SJCRH30 (cell line): ENCODE measurements at regions not wholly inside any gene's neighbourhood (a gene's known extent, or its start where the extent isn't known, plus 50 kb on each side); places are given as distances from the start of the nearest gene placed in this dataset.

ENCODE experiments used
- DNase-seq, 2 experiments: peaks; one replicate each; pipeline ENCODE4 v3.0.0-alpha.2; 2015 to 2020
- H3K27ac ChIP-seq: fragments of 250-450 bp; sonication (Bioruptor Pico); 2 replicates; pipeline ENCODE4 v1.5.1; 2020; ENCODE audit warnings: mild to moderate bottlenecking, moderate library complexity
- H3K27me3 ChIP-seq: fragments of 250-450 bp; sonication (Bioruptor Pico); 2 replicates; pipeline ENCODE4 v1.5.1; 2020; ENCODE audit warnings: mild to moderate bottlenecking, moderate library complexity
- H3K36me3 ChIP-seq: fragments of 250-450 bp; sonication (Bioruptor Pico); 2 replicates; pipeline ENCODE4 v1.5.1; 2020; ENCODE audit warnings: mild to moderate bottlenecking, moderate library complexity
- H3K4me1 ChIP-seq: fragments of 250-450 bp; sonication (Bioruptor Pico); 2 replicates; pipeline ENCODE4 v1.5.1; 2020; ENCODE audit warnings: mild to moderate bottlenecking, moderate library complexity
- H3K4me3 ChIP-seq: fragments of 250-450 bp; sonication (Bioruptor Pico); 2 replicates; pipeline ENCODE4 v1.5.1; 2020; ENCODE audit warnings: mild to moderate bottlenecking, moderate library complexity
- H3K9me3 ChIP-seq: fragments of 250-450 bp; sonication (Bioruptor Pico); replicated peaks from 2 replicates; pipeline ENCODE4 v1.5.1; 2020; ENCODE audit warnings: mild to moderate bottlenecking, moderate library complexity

DNA sequence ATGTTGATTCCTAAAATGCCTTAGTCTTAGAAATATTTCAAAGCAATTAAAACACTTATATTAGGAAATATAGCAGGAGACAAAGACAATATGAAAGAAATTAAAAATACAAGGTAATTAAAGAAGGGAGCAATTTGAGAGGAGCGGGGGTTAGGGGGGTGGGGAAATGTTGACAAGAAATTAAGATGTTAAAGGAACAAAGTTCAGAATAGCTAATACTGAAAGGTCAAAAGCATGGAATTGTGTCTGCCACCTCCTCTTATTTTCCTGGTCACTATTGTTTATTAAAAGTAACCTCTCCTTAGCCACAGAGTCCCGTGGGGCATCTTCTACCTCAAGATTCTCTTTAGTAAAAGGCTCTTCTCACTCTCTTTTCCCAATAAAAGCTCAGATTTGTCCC lies 244.1 kb downstream of the MREG start:
- Histone ChIP-seq H3K4me1 (peaks cover 7% of the 10 kb centered on the region; the same call in 1 of the 2 replicates), H3K27me3 (no peaks in the 10 kb centered on the region), H3K36me3 (no peaks in the 10 kb centered on the region), H3K27ac (no peak overlapping the region), H3K4me3 (no peak overlapping the region), H3K9me3 (peaks cover 5% of the 10 kb centered on the region; the same call in 1 of the 2 replicates)
- DNase-seq = no peak

DNA sequence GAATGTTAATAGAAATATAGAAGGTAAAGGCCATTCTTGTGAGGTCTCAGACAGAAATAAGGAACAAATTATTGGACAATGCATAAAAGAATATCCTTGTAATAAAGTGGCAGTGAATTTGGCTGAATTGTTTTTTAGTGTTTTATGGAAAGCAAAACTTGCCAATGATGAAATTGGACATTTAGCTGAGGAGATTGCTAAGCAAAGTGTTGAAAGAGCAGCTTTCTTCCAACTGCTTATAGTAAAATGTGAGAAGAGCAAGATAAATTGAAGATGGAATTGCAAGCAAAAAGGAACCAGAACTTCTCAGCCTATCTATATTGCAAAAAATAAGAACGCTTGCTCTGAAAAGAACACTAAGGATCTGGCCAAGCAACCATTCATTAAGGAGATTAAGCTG lies 245.7 kb downstream of the MREG start:
- no peaks in the 10 kb centered on the region for H3K27me3 ChIP-seq
- H3K4me1 ChIP-seq = peaks cover 9% of the 10 kb centered on the region; the same call in 1 of the 2 replicates
- no peak overlapping the region for H3K4me3 ChIP-seq
- H3K27ac ChIP-seq = no peak overlapping the region
- no peak for DNase-seq
- H3K9me3 ChIP-seq = peaks cover 5% of the 10 kb centered on the region; the same call in 1 of the 2 replicates
- no peaks in the 10 kb centered on the region for H3K36me3 ChIP-seq

DNA sequence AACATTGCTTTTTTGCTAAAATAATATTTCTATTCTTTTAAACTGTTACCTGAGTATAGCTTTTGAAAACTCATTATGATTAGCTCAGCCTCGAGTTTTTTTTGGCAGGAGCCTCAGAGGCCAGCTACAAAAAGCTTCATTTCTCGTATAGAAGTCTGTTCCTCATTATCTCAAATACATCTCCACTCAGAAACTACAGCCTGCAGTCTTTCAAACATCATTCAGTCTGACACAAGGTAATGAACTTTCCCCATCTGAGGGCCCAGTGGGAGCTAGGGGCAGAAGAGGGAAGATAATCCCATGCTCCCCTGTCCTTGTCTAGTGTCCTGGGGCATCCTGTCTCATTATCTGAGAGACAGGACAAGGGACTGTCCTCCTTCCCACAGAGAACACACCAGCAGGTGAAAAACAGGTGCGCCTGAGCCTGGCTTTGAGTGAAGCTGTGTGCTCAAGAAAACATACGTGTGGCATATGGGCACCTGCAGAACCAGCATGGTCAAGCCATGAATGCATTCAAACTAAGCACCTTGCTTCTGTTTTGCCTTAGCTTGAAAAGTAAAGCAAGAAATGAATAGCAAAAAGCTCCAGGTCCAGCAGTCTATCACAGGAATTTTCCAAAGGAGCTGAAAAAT lies 247.5 kb downstream of the MREG start:
- Histone ChIP-seq H3K27me3 (no peaks in the 10 kb centered on the region), H3K27ac (no peak overlapping the region), H3K4me3 (no peak overlapping the region), H3K4me1 (peaks cover 9% of the 10 kb centered on the region; the same call in 1 of the 2 replicates), H3K9me3 (peaks cover 5% of the 10 kb centered on the region; the same call in 1 of the 2 replicates), H3K36me3 (no peaks in the 10 kb centered on the region)
- DNase-seq = no peak

DNA sequence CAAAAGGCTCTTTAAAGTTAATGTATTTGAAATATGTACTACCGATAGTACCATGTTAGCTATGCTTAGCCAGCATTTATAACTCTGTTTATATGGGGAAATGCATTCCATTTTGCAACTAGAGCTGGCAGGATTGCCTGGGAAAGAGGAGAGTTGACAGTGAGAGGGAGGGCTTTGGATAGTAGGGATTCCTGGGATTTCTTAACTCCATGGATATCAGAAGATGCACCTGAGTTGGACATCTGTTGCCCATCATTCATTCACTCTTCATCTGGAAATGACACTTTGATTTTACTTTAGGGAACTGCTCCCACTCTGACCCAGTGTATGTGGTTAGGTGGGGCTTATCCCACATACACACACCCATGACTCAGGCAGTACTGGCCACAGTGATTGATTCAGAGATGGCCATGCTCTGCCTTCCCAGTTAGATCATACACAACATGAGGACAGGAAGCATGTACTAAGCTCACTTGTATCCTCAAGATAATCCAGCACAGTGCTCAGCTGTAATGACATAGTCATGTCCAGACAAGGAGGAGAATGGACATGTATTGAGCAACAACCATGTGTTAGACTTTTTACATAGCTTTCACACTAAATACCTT lies 248.8 kb downstream of the MREG start:
- Histone ChIP-seq H3K9me3 (peaks cover 5% of the 10 kb centered on the region; the same call in 1 of the 2 replicates), H3K27ac (no peak overlapping the region), H3K36me3 (no peaks in the 10 kb centered on the region), H3K4me3 (no peak overlapping the region), H3K4me1 (peaks cover 9% of the 10 kb centered on the region; the same call in 1 of the 2 replicates), H3K27me3 (no peaks in the 10 kb centered on the region)
- peak; percentile 23 for DNase-seq

DNA sequence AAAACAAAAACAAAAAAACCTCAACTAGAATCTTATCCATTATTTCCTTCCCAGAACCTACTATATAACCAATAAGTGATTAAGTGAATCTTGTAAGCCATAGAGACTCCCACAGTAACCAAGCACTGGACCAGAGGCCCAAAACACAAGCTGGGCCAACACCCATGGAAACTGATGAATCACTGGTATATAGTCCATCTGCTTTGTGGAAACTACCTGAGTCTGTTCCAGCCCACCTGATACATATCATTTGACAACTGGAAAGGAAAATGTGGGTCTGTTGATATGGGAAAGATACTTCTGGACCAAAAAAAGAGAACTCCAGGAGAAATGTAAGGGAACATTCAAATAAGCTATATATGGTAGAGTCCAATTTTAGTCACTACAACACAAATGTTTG lies 252.8 kb downstream of the MREG start:
- Histone ChIP-seq H3K4me1 (peaks cover 13% of the 10 kb centered on the region; the same call in 1 of the 2 replicates), H3K27me3 (no peaks in the 10 kb centered on the region), H3K27ac (no peak overlapping the region), H3K36me3 (no peaks in the 10 kb centered on the region), H3K9me3 (no peaks in the 10 kb centered on the region), H3K4me3 (no peak overlapping the region)
- no peak for DNase-seq

DNA sequence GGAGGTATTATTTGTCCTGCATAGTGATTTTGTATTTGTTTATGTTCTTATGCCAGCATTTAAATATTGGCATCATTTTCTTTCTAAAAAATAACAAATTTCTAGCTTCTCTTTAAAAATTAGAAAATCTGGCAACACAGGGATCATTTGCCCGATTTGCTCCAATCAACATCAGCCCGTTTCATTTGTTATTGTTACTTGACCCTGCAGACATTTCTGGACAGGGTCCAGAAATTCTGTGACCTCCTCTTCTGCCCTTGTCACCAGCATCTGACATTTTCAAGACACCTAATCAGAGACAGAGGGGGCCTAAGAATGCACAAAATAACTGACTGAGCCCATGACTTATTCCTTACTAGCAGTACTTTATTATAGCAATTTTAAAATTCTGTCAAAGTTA lies 253.3 kb downstream of the MREG start:
- Histone ChIP-seq H3K36me3 (no peaks in the 10 kb centered on the region), H3K4me1 (peaks cover 13% of the 10 kb centered on the region; the same call in 1 of the 2 replicates), H3K27me3 (no peaks in the 10 kb centered on the region), H3K27ac (no peak overlapping the region), H3K9me3 (no peaks in the 10 kb centered on the region), H3K4me3 (no peak overlapping the region)
- DNase-seq = no peak

DNA sequence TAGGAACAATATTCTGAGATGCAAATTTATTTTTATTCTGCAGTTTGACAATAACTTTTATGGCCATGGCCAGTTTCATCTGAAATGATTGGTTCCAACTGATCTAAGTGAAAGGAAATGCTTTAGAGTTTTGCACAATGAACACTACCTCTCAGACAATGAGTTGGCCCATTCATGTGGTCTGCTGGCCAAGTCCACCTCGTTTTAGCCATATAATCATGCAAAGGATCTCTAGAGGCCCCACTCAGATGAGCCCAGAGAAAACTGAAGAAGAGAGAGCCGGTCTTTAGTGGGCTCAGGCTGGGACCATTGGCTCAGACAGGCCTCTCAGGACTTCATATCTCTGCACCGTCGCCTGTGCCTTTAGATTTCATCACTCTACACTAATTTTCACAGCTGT lies 254.7 kb downstream of the MREG start:
- Histone ChIP-seq H3K27me3 (no peaks in the 10 kb centered on the region), H3K4me1 (peaks cover 4% of the 10 kb centered on the region; the same call in 1 of the 2 replicates), H3K4me3 (no peak overlapping the region), H3K9me3 (no peaks in the 10 kb centered on the region), H3K36me3 (no peaks in the 10 kb centered on the region), H3K27ac (no peak overlapping the region)
- no peak for DNase-seq

DNA sequence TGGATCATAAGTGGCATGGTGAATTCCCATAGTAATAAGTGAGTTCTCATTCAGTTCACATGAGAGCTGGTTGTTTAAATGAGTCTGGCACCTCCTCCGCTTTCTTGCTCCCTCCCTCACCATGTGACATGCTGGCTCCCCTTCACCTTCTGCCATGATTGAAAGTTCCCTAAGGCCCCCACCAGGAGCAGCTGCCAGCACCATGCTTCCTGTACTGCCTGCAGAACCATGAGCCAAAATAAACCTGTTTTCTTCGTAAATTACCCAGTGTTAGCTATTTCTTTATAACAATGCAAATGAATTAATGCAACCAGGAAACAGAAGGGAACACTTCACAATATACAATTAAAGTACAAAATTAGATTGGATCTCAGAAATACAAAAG lies 257.0 kb downstream of the MREG start:
- no peaks in the 10 kb centered on the region for H3K9me3 ChIP-seq
- no peak overlapping the region for H3K27ac ChIP-seq

DNA sequence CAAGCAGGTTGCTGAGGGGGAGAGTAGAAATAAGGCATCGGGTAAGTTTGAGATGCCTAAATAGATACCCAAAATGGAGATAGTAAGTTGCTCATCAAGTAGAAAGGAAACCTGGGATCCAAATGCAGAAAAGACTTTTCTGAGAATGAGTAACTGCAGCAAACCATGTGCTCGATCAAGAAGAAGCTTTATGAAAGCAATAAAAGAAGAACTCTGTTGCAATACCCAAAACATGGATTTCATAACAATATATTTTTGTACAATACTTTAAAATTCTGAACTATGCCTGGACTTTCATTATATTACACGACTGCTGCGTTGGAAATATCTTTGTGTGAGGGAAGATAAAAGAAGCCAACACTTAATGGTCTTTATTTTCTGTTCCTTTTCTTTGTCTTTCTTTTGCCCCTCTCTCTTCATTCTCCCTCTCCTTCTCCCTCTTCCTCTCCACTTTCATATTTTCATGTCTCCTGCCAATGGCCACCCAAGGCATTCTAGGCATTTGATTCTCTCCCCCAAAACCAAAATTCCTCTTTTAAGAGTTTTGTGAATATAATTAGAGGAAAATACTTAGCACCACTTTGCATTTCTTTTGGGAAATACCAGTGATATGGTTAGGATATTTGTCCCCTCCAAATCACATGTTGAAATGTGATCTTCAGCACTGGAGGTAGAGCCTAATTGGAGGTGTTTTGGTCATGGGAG lies 257.6 kb downstream of the MREG start:
- Histone ChIP-seq H3K27me3 (no peaks in the 10 kb centered on the region), H3K4me1 (peaks cover 13% of the 10 kb centered on the region; the same call in 1 of the 2 replicates), H3K4me3 (no peak overlapping the region), H3K36me3 (no peaks in the 10 kb centered on the region), H3K9me3 (no peaks in the 10 kb centered on the region), H3K27ac (no peak overlapping the region)
- DNase-seq = no peak

More for the DNA sequence above, 257.0 kb downstream of the MREG start:
- Histone ChIP-seq H3K4me1 (peaks cover 10% of the 10 kb centered on the region; the same call in 1 of the 2 replicates), H3K36me3 (no peaks in the 10 kb centered on the region), H3K4me3 (no peak overlapping the region), H3K27me3 (no peaks in the 10 kb centered on the region)
- DNase-seq = no peak

DNA sequence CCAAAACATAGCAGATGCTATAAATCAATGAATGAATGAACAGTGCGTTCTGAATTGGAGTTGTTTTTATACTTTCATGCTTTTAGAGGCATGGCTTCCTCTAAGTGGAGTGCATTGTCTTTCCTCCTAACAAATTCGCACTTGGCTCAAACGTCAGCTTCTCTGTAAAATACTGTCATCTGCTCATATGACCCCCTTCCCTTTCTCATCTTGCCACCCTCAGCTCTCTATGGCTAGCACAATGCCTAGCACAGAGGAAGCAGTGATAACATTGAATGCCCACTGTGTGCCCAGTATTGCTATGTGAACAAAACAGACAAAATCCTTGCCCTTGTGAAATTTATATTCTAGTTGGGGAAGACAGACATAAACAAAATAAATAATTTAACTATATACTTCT lies 258.8 kb downstream of the MREG start:
- Histone ChIP-seq H3K4me1 (peaks cover 13% of the 10 kb centered on the region; the same call in 1 of the 2 replicates), H3K27me3 (no peaks in the 10 kb centered on the region), H3K9me3 (no peaks in the 10 kb centered on the region), H3K27ac (no peak overlapping the region), H3K36me3 (no peaks in the 10 kb centered on the region), H3K4me3 (no peak overlapping the region)
- no peak for DNase-seq

DNA sequence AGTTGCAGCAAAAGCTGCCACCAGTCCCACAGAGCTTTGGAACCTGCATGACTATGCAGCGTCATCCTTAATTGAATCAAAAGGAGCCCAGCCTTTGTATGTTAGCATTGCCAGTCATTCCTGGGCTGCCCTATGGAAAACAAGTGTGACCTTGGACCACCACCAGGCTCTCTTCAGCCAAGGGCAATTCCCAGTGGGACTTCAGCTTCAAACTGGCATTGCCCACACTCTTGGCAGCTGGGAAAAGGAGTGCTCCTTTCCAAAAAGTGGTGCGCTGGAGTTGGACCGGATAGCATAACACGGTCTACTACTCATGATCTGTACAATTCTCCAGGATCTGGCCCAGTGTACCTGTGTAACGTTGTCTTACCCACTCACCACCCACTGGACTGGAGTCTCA lies 259.5 kb downstream of the MREG start:
- Histone ChIP-seq H3K27ac (no peak overlapping the region), H3K9me3 (no peaks in the 10 kb centered on the region), H3K27me3 (no peaks in the 10 kb centered on the region), H3K4me3 (no peak overlapping the region), H3K36me3 (no peaks in the 10 kb centered on the region), H3K4me1 (peaks cover 13% of the 10 kb centered on the region; the same call in 1 of the 2 replicates)
- DNase-seq = no peak

DNA sequence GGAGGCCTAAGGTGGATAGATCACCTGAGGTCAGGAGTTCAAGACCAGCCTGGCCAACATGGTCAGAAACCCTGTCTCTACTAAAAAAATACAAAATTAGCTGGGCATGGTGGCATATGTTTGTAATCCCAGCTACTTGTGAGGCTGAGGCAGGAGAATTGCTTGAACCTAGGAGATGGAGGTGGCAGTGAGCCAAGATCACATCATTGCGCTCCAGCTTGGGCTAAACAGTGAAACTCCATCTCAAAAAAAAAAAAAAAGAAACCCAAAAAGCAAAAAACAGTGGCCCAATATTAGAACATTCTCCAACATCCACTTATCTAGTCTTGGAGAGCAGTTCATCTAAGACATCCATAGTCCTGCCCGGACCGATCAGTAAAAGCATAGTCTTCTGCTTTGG lies 260.4 kb downstream of the MREG start:
- H3K27ac ChIP-seq = no peak overlapping the region
- H3K4me1 ChIP-seq = peaks cover 13% of the 10 kb centered on the region; the same call in 1 of the 2 replicates
- no peak overlapping the region for H3K4me3 ChIP-seq
- DNase-seq = no peak
- H3K27me3 ChIP-seq = no peaks in the 10 kb centered on the region
- H3K36me3 ChIP-seq = no peaks in the 10 kb centered on the region
- no peaks in the 10 kb centered on the region for H3K9me3 ChIP-seq

DNA sequence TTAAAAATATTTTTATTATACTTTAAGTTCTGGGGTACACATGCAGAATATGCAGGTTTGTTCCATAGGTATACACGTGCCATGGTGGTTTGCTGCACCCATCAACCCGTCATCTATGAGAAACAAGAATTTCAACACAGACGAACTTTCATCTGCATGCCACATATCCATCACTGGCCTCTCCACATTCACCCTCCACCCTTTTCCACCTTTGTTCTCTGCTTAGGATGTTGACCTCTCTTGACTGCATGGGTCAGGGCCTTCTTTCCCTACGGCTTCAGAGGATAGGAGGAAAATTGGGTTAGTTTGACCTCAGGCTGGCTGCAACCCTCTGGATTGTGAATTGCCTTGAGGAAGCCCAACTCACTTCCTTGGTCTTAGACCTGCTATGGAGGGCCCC lies 260.9 kb downstream of the MREG start:
- no peaks in the 10 kb centered on the region for H3K36me3 ChIP-seq
- H3K4me3 ChIP-seq = no peak overlapping the region
- DNase-seq = no peak
- no peak overlapping the region for H3K27ac ChIP-seq
- no peaks in the 10 kb centered on the region for H3K9me3 ChIP-seq
- H3K27me3 ChIP-seq = no peaks in the 10 kb centered on the region
- H3K4me1 ChIP-seq = peaks cover 13% of the 10 kb centered on the region; the same call in 1 of the 2 replicates

DNA sequence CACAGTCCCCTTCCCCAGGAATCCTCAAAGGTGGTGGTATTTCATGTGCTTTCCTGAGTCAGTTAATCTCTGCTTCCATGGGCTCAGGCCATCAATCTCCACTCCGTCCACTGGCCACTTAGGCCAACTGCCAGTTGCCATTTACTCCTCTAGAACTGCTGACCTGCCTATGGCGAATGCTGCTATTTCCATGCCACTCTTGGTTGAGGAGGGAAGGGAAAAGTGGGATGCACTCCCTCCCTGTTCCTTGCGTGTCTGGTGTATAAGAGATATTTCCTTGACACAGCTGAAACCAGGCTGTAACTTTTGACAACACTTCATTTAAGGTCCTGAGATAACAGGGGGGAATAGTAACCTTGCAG lies 261.5 kb downstream of the MREG start:
- no peak overlapping the region for H3K4me3 ChIP-seq
- H3K9me3 ChIP-seq = no peaks in the 10 kb centered on the region
- H3K4me1 ChIP-seq = peaks cover 13% of the 10 kb centered on the region; the same call in 1 of the 2 replicates
- no peaks in the 10 kb centered on the region for H3K27me3 ChIP-seq
- H3K36me3 ChIP-seq = no peaks in the 10 kb centered on the region
- no peak for DNase-seq
- H3K27ac ChIP-seq = peak overlapping the region; percentile 16; the same call in 1 of the 2 replicates
